GM18508 (cell line): ENCODE measurements at regions not wholly inside any gene's neighbourhood (a gene's known extent, or its start where the extent isn't known, plus 50 kb on each side); places are given as distances from the start of the nearest gene placed in this dataset.
"Not testable (repeated sequence)": the region's sequence is repeated elsewhere in the genome, so short reads cannot be mapped to it uniquely, and the experiment has no call there.

Source experiments
- ATAC-seq: cut with Tn5 transposase; IDR thresholded peaks from one replicate; pipeline ENCODE4 v1.9.1; 2021; ENCODE audit warnings: moderate number of reproducible peaks; ENCODE audit not compliant: insufficient read depth, unreplicated experiment

DNA sequence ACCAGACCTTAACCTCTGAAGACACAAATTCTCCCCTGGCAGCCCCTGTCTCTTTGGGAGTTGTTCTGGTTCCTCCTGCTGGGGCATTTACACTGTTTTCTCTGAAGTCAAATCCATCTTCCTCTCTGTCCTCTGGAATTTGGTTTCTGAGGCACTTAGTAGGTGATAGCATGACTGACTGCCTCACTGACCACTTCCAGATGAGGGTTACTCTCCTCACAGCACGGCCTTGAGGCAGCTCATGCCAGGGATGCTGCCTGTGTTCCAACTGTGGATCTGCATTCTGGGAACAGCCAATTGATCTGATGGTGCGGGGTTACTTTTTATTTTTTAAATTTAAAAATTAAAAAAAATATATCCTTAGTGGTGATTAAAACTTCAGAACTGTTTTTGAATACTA lies 140.9 kb upstream of the ROPN1 start:
- no peak for ATAC-seq

GRCh38 chr3:124133366-124133940 lies 141.5 kb upstream of the ROPN1 start:
- no peak for ATAC-seq

DNA sequence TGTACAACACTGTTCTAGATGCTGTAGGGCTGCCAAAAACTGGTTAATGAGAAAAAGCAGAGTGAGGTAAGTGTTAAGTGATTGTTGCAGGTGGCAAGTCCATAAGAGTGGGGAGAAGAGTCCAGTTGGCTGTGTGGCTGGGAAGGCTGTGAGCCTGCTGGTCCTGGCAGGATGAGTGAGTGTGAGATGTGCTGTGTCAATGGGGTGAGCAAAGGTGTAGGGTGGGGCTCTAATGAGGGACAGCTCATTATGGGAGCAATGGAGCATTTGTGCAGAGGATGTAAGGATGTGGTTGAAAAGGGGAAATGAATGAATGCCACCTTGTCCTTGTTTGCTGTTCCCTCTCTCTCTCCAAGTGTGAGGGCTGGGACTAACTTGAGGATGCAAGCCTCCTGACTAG lies 145.3 kb upstream of the ROPN1 start:
- ATAC-seq, result no peak

- no peak for ATAC-seq
These were observed 146.2 kb upstream of the ROPN1 start for GRCh38 chr3:124138148-124138547.

- no peak for ATAC-seq
These were observed 148.8 kb upstream of the ROPN1 start for GRCh38 chr3:124140746-124141145.

- ATAC-seq, result no peak
These were observed 150.6 kb upstream of the ROPN1 start for GRCh38 chr3:124142389-124142970.

DNA sequence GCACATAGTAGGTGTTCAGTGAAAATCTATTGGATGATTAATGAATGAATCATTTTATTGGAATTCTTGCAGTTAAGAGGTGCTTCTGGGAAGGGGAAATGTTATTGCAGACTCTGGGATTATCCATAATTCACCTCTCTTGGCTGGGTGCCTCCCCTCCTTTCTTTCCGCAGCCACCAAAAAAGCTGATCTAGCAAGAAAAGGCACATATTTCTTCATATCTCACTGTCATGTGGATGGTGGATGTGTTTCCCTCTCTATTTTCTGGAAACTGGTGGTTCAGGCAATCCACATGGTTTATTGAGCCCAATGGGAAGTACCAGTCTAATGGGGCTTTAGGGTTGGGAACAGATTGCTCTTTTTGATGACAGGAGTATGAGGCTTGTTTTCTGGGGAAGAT lies 151.1 kb upstream of the ROPN1 start:
- no peak for ATAC-seq

DNA sequence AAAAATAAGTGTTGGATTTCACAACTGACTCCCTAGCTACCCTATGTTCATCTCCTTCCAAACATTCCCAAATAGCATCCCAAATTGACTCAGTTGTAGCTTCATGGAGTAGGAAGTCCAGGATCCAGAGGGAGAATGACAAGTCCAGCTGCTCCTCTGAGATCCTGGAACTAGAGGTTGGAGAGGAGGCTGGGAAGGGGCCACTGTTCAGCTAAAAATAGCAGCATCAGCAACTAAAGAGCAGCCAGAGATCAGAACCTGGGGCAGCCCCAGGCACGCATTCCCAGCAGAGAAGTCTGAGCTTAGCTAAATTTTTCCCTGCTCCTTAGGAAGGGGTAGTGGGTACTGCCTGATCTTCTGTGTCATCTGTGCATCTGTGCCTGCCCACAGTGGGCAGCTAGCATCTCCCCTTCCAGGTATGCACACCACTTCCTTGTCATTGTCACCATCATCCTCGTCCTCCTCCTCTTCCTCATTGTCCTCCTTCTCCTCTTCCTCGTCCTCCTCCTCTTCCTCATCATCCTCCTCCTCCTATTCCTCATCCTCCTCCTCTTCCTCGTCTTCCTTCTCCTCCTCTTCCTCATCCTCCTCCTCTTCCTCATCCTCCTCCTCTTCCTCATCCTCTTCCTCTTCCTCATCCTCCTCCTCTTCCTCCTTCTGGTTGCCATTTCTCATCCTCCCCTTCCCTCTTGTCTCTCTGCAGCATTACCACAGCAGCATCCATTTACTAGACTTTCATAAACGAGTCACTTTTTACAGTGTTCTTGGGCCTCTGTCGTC lies 152.3 kb upstream of the ROPN1 start:
- ATAC-seq, result no peak

DNA sequence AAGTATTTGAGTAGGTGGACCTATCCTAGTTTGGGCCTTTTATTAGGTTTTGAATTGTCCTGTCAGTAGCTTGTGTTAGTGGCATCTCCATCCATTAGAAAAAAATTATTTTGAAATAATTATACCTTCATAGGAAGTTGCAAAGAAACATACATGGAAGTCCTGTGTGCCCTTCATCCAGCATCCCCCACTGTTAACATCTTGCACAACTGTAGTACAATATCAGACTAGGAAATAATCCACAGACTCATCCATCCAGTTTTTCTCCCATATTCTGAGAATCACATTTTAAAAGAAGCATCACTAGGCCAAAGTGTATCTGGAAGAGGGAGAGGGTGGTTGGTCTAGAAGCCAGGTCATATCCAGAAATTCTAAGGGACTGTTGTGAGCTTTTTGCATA lies 155.5 kb upstream of the ROPN1 start:
- ATAC-seq, result no peak

DNA sequence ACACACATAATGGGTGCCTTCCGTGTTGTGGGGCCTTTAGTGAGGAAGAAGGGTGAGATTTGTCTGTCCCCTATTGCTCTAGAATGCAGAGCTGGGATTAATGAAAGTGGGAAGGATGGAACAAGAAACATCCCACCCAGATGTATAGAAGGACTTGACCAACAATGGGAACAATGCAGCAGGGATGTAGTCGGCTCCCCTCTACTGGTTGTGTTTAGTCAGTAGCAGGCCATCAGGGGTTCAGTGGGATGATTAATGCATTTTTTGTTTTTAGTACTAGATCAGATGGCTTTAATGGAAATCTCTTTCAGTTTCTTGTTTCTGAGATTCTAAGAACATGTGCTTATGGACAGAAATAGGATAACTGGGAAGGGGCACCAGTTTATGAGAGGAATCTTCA lies 156.0 kb upstream of the ROPN1 start:
- no peak for ATAC-seq

DNA sequence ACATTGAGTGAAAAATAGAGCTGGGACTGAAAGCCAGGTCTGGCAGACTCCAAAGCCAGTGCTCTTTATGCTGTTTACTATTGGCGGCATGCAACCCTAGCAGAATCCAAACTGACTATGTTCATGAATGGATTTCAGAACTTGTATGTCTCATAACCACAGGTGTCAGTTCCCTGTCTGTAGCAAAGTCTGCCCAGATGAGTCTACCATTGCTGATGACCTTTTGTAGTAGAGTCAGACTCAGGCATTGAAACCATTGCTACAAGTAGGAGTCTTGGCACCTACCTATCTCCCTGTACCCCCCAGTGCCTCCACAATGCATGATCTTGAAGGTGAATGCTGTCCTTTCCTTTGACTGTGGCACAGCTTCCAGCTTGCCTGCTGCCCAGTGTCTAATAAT lies 157.2 kb upstream of the ROPN1 start:
- no peak for ATAC-seq

DNA sequence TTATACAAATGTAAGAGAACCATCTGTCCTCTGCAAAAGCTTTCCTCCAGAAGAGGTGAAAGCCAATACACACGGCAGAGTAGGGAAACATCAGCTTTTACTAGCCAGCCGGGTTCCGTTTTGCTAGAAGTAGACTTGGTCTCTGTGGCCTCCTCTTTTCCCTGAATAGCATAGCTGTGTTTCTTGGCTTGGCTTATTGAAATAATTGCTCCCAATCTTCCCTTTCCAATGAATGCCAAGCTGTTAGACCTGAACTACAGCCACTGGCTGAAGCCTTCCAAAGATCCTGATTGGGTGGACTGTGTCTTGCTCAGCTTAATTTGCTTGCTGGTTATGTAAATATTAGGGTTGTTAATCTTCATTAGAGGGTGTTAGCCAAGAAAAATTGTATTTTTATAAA lies 157.8 kb upstream of the ROPN1 start:
- ATAC-seq, result no peak

GRCh38 chr3:124152891-124153290 lies 161.0 kb upstream of the ROPN1 start:
- ATAC-seq, result not testable (repeated sequence)

GRCh38 chr3:124156866-124157712 lies 165.2 kb upstream of the ROPN1 start:
- no peak for ATAC-seq

DNA sequence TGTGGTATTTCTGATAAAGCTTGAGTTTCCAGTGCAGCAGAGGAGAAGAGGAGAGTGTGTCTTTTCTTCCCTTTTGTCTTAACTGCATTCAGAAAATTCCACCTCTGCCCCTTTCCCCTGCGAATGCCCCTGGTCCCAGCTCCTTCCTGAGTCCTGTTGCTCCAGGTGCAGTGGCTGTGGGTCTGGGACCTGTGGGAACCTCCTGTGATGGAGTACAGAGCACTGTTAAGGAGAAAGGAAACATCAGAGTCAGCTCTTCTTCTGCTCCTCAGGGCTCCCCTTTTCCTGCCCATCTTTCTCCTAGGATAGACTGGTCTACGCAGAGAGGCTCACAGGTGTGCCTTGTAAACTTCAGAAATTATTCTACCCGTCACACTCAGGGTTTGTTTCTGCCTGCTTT lies 165.8 kb upstream of the ROPN1 start:
- no peak for ATAC-seq

- no peak for ATAC-seq
These were observed 166.4 kb upstream of the ROPN1 start for GRCh38 chr3:124158168-124158881.

GRCh38 chr3:124161448-124161847 lies 169.5 kb upstream of the ROPN1 start:
- ATAC-seq, result no peak

DNA sequence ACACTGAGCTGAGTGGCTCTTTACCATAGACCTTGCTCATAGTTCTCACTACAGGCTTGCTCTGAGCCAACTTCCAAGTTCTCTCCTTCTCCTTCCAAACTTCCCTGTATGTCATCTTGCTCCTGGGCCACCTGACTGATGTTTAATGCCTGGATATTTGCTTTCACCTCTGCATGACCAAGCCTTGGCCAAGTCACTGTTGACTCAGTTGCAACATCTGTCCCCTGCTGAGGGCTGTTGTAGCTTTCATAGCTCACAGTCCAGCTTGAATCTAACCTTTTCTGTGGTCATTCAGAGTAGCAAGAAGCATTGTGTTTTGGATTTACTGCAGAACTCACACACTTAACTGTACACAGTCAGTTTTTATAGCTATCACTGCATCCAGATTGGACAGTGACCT lies 171.8 kb upstream of the ROPN1 start:
- ATAC-seq, result no peak

GRCh38 chr3:124168271-124168670 lies 176.3 kb upstream of the ROPN1 start:
- no peak for ATAC-seq

- no peak for ATAC-seq
These were observed 180.4 kb upstream of the ROPN1 start for GRCh38 chr3:124172283-124172682.
